HEK293 (cell line): ENCODE measurements at regions not wholly inside any gene's neighbourhood (a gene's known extent, or its start where the extent isn't known, plus 50 kb on each side); places are given as distances from the start of the nearest gene placed in this dataset.

Experiments
- CTCF ChIA-PET: fragments of 350-600 bp; formaldehyde crosslinking; extraction: SDS; loops from one replicate; lab custom pipeline; 2021; ENCODE audit warnings: antibody characterized with exemption; lab: Yijun Ruan, JAX
- POLR2A ChIA-PET: fragments of 300-600 bp; formaldehyde crosslinking; extraction: SDS; loops from one replicate; lab custom pipeline; 2020; ENCODE audit warnings: antibody characterized with exemption, inconsistent platforms; lab: Yijun Ruan, JAX
- H3K27ac ChIP-seq: fragments of 200-500 bp; sonication (Bioruptor generic); 2 replicates; pipeline ENCODE4 v1.5.1; 2014; ENCODE audit warnings: low read depth, low read length, control low read depth, inconsistent platforms; ENCODE audit errors: extremely low read depth
- H3K36me3 ChIP-seq, 2 experiments: fragments of 200-500 bp in 1 of 2; sonication (Bioruptor generic) in 1 of 2; 1 replicate in 1 of 2; 2 replicates in 1 of 2; pipeline ENCODE4 v1.5.1; 2014 to 2017; ENCODE audit warnings: inconsistent platforms in 2 of 2, low read length in 2 of 2; ENCODE audit not compliant: control insufficient read depth in 2 of 2, insufficient read depth in 1 of 2
- H3K4me1 ChIP-seq: fragments of 200-500 bp; sonication (Bioruptor generic); 2 replicates; pipeline ENCODE4 v1.5.1; 2014; ENCODE audit warnings: mild to moderate bottlenecking, low read length, inconsistent platforms; ENCODE audit not compliant: control insufficient read depth, insufficient read depth
- H3K4me3 ChIP-seq: 2 replicates; pipeline ENCODE4 v1.5.1; 2011; ENCODE audit warnings: low read depth, mild to moderate bottlenecking, control low read depth, low read length, moderate library complexity
- H3K9me3 ChIP-seq: fragments of 200-500 bp; sonication (Bioruptor generic); 2 replicates; pipeline ENCODE4 v1.5.1; 2014; ENCODE audit warnings: low read depth, low read length, inconsistent platforms; ENCODE audit not compliant: control insufficient read depth, insufficient read depth
- ELK4 ChIP-seq: IDR thresholded peaks from 2 replicates; pipeline ENCODE4 v1.6.1; 2011; ENCODE audit warnings: mild to moderate bottlenecking, low read depth, low read length, borderline replicate concordance
- HOXA7 ChIP-seq: sonication (generic); formaldehyde crosslinking; IDR thresholded peaks from 2 replicates; pipeline ENCODE4 v1.8.1; 2022; ENCODE audit warnings: missing genetic modification reagents, borderline replicate concordance
- PATZ1 ChIP-seq: fragments of 450-650 bp; formaldehyde crosslinking; IDR thresholded peaks from 2 replicates; pipeline ENCODE4 v1.5.1; 2016; ENCODE audit warnings: missing biosample characterization, missing genetic modification characterization
- PBX3 ChIP-seq: sonication (generic); formaldehyde crosslinking; IDR thresholded peaks from 2 replicates; pipeline ENCODE4 v1.8.1; 2022; ENCODE audit warnings: mild to moderate bottlenecking, moderate library complexity, missing genetic modification reagents
- PRDM2 ChIP-seq: fragments of 450-650 bp; formaldehyde crosslinking; IDR thresholded peaks from 2 replicates; pipeline ENCODE4 v1.5.1; 2016; ENCODE audit warnings: missing biosample characterization, missing genetic modification characterization, borderline replicate concordance
- YY1 ChIP-seq: fragments of 450-650 bp; formaldehyde crosslinking; IDR thresholded peaks from 2 replicates; pipeline ENCODE4 v1.5.1; 2018; ENCODE audit warnings: missing biosample characterization, missing genetic modification characterization
- ZBTB7A ChIP-seq: fragments of 450-650 bp; formaldehyde crosslinking; IDR thresholded peaks from 2 replicates; pipeline ENCODE4 v1.5.1; 2016; ENCODE audit warnings: low read depth, missing biosample characterization, missing genetic modification characterization
- ZNF114 ChIP-seq: fragments of 450-650 bp; formaldehyde crosslinking; IDR thresholded peaks from 2 replicates; pipeline ENCODE4 v1.5.0; 2017; ENCODE audit warnings: missing biosample characterization, missing genetic modification characterization
- ZNF132 ChIP-seq: fragments of 450-650 bp; formaldehyde crosslinking; IDR thresholded peaks from 2 replicates; pipeline ENCODE4 v1.5.1; 2017; ENCODE audit warnings: missing biosample characterization, missing genetic modification characterization, borderline replicate concordance
- ZNF280D ChIP-seq: fragments of 450-650 bp; formaldehyde crosslinking; IDR thresholded peaks from 2 replicates; pipeline ENCODE4 v1.5.1; 2016; ENCODE audit warnings: missing biosample characterization, missing genetic modification characterization
- ZNF366 ChIP-seq: fragments of 450-650 bp; formaldehyde crosslinking; conservative IDR thresholded peaks from 2 replicates; pipeline ENCODE4 v1.5.1; 2016; ENCODE audit warnings: missing biosample characterization, missing genetic modification characterization
- ZNF37A ChIP-seq: fragments of 450-650 bp; IDR thresholded peaks from 2 replicates; pipeline ENCODE4 v1.5.1; 2018; ENCODE audit warnings: missing biosample characterization, missing genetic modification characterization
- ZNF416 ChIP-seq: fragments of 450-650 bp; formaldehyde crosslinking; IDR thresholded peaks from 2 replicates; pipeline ENCODE4 v1.5.1; 2016; ENCODE audit warnings: missing biosample characterization, missing genetic modification characterization
- ZNF658 ChIP-seq: fragments of 450-650 bp; formaldehyde crosslinking; IDR thresholded peaks from 2 replicates; pipeline ENCODE4; 2016; ENCODE audit warnings: missing biosample characterization, missing genetic modification characterization

GRCh38 chr4:38385093-38386004, 278.6 kb upstream of the KLF3 start (continued):
- TF ChIP-seq PRDM2 (no peak), ZNF416 (tag by site-specific recombination) (no peak), ZBTB7A (tag by site-specific recombination) (no peak), ZNF280D (tag by site-specific recombination) (no peak), HOXA7 (CRISPR knock-in tag) (no peak), PBX3 (CRISPR knock-in tag) (no peak), ZNF114 (tag by site-specific recombination) (no peak), PATZ1 (no peak), ZNF37A (tag by site-specific recombination) (no peak), YY1 (tag by site-specific recombination) (no peak)

- POLR2A ChIA-PET, result interaction anchor here (0.6 kb wide), 1 partner anchor 338 kb away, joined by 3 read pairs; no protein-coding TSS in a partner anchor
- CTCF ChIA-PET, result no interaction called here
- TF ChIP-seq ZNF132 (tag by site-specific recombination) (no peak), ELK4 (no peak), ZNF366 (tag by site-specific recombination) (peak; percentile 52; the same call in 1 of the 2 replicates), ZNF658 (no peak)
- H3K4me1 ChIP-seq, result 0 out of 2 replicates have a peak, but pooled peaks cover 3% of the 10 kb centered on the region
- no peaks in the 10 kb centered on the region for H3K9me3 ChIP-seq
- H3K36me3 ChIP-seq, result no peaks in the 10 kb centered on the region
- H3K27ac ChIP-seq, result no peak overlapping the region
- no peak overlapping the region for H3K4me3 ChIP-seq
Measured at GRCh38 chr4:38386005-38386551, 277.9 kb upstream of the KLF3 start.
